WERI-Rb-1 (cell line): ENCODE measurements at regions not wholly inside any gene's neighbourhood (a gene's known extent, or its start where the extent isn't known, plus 50 kb on each side); places are given as distances from the start of the nearest gene placed in this dataset.

Experiments used
- DNase-seq: peaks from one replicate; pipeline ENCODE4 v3.0.0-alpha.2; 2020
- H3K27ac ChIP-seq: fragments of 250-450 bp; sonication (Bioruptor Pico); 2 replicates; pipeline ENCODE4 v1.5.1; 2020; ENCODE audit warnings: mild to moderate bottlenecking, moderate library complexity
- H3K27me3 ChIP-seq: fragments of 250-450 bp; sonication (Bioruptor Pico); 2 replicates; pipeline ENCODE4 v1.5.1; 2021; ENCODE audit warnings: mild to moderate bottlenecking, low read depth, moderate library complexity; ENCODE audit not compliant: insufficient read depth, severe bottlenecking
- H3K36me3 ChIP-seq: fragments of 250-450 bp; sonication (Bioruptor Pico); 2 replicates; pipeline ENCODE4 v1.5.1; 2020; ENCODE audit warnings: mild to moderate bottlenecking, moderate library complexity
- H3K4me3 ChIP-seq: 2 replicates; pipeline ENCODE4 v1.5.1; 2011; ENCODE audit warnings: low read depth, mild to moderate bottlenecking, control low read depth, low read length
- H3K9me3 ChIP-seq: fragments of 250-450 bp; sonication (Bioruptor Pico); 2 replicates; pipeline ENCODE4 v1.5.1; 2021; ENCODE audit warnings: mild to moderate bottlenecking, moderate library complexity; ENCODE audit not compliant: severe bottlenecking
- CTCF ChIP-seq: IDR thresholded peaks from 2 replicates; pipeline ENCODE4 v1.5.1; 2011; ENCODE audit warnings: low read depth, mild to moderate bottlenecking, control low read depth, inconsistent platforms, low read length

GRCh38 chr11:71304045-71304444 lies 51.7 kb upstream of the SHANK2 start:
- Histone ChIP-seq H3K9me3 (no peaks in the 10 kb centered on the region), H3K27me3 (no peaks in the 10 kb centered on the region), H3K27ac (no peak overlapping the region), H3K36me3 (no peaks in the 10 kb centered on the region), H3K4me3 (no peak overlapping the region)
- no peak for TF ChIP-seq CTCF
- DNase-seq: no peak

- Histone ChIP-seq H3K4me3 (no peak overlapping the region), H3K27me3 (no peaks in the 10 kb centered on the region), H3K9me3 (no peaks in the 10 kb centered on the region), H3K36me3 (no peaks in the 10 kb centered on the region), H3K27ac (no peak overlapping the region)
- DNase-seq: no peak
- peak; percentile 29; the same call in 1 of the 2 replicates for TF ChIP-seq CTCF
These were observed 50.5 kb upstream of the SHANK2 start for GRCh38 chr11:71302911-71303310.

GRCh38 chr11:71302534-71302909 lies 50.1 kb upstream of the SHANK2 start:
- no peak for TF ChIP-seq CTCF
- H3K4me3 ChIP-seq: no peak overlapping the region

More at GRCh38 chr11:71302534-71302909, 50.1 kb upstream of the SHANK2 start:
- Histone ChIP-seq H3K9me3 (no peaks in the 10 kb centered on the region), H3K36me3 (no peaks in the 10 kb centered on the region), H3K27ac (no peak overlapping the region), H3K27me3 (no peaks in the 10 kb centered on the region)
- DNase-seq: no peak
